Panc1 (cell line): ENCODE measurements at regions not wholly inside any gene's neighbourhood (a gene's known extent, or its start where the extent isn't known, plus 50 kb on each side); places are given as distances from the start of the nearest gene placed in this dataset.

ENCODE experiments used
- ATAC-seq: fragments of 200-7000 bp; cut with Tn5 transposase; 2 replicates; pipeline ENCODE4 v1.9.1; 2020; ENCODE audit warnings: mild to moderate bottlenecking, moderate library complexity
- BruUV-seq: library from RNA; stranded (reverse); fragments of 400-500 nt; replicated peaks from 2 replicates; lab custom pipeline; 2021; lab: Mats Ljungman, UMichigan
- CTCF ChIA-PET: fragments of 300-600 bp; sonication (Branson Sonifier 250); formaldehyde crosslinking; loops from one replicate; lab custom pipeline; 2022; ENCODE audit warnings: antibody characterized with exemption; lab: Charles Lee
- POLR2A ChIA-PET: fragments of 300-600 bp; sonication (Branson Sonifier 250); formaldehyde crosslinking; loops from one replicate; lab custom pipeline; 2022; ENCODE audit warnings: antibody characterized with exemption; lab: Charles Lee
- DNase-seq: peaks from one replicate; pipeline ENCODE4 v3.0.0-alpha.2; 2010; ENCODE audit warnings: low read depth, low spot score
- H3K27ac ChIP-seq: 2 replicates; pipeline ENCODE4 v1.5.1; 2011; ENCODE audit warnings: mild to moderate bottlenecking, low read length, inconsistent platforms
- H3K27me3 ChIP-seq: fragments of 200-500 bp; sonication (Bioruptor generic); 2 replicates; pipeline ENCODE4 v1.6.0; 2014; ENCODE audit warnings: low read length, inconsistent platforms; ENCODE audit not compliant: control insufficient read depth, insufficient read depth
- H3K36me3 ChIP-seq: fragments of 200-500 bp; sonication (Bioruptor generic); 2 replicates; pipeline ENCODE4 v1.5.1; 2014; ENCODE audit warnings: inconsistent platforms, mild to moderate bottlenecking, low read length, moderate library complexity; ENCODE audit not compliant: control insufficient read depth, insufficient read depth
- H3K4me1 ChIP-seq: 2 replicates; pipeline ENCODE4 v1.5.1; 2011; ENCODE audit warnings: inconsistent platforms, mild to moderate bottlenecking, low read length, moderate library complexity; ENCODE audit not compliant: control insufficient read depth, insufficient read depth
- H3K4me3 ChIP-seq, 2 experiments: 2 replicates each; pipeline ENCODE4 v1.5.1; 2011 to 2012; ENCODE audit warnings: low read depth in 2 of 2, low read length in 2 of 2, mild to moderate bottlenecking in 2 of 2, inconsistent platforms in 1 of 2, moderate library complexity in 1 of 2
- H3K9me3 ChIP-seq: fragments of 200-500 bp; sonication (Bioruptor generic); 2 replicates; pipeline ENCODE4 v1.5.1; 2014; ENCODE audit warnings: low read depth, mild to moderate bottlenecking, inconsistent platforms, low read length, moderate library complexity; ENCODE audit not compliant: control insufficient read depth, insufficient read depth
- POLR2AphosphoS5 ChIP-seq: IDR thresholded peaks from 2 replicates; pipeline ENCODE4 v1.6.1; 2012; ENCODE audit warnings: mild to moderate bottlenecking, low read depth, low read length, moderate library complexity
- SIN3A ChIP-seq: IDR thresholded peaks from 2 replicates; pipeline ENCODE4 v1.6.1; 2012; ENCODE audit warnings: low read depth, mild to moderate bottlenecking, low read length, moderate library complexity, borderline replicate concordance; ENCODE audit not compliant: insufficient read depth
- TCF7L2 ChIP-seq: IDR thresholded peaks from 2 replicates; pipeline ENCODE4 v1.6.1; 2011; ENCODE audit warnings: mild to moderate bottlenecking, low read depth, low read length, inconsistent platforms
- in situ Hi-C: cut with HindIII; loops from 2 replicates; pipeline ENCODE4 v1.10.0; 2016; ENCODE audit warnings: low sequenced_read_pairs, low pct_unique_long_range_greater_than_20kb
- intact Hi-C: fragments of 100-400 bp; cut with micrococcal nuclease; formaldehyde crosslinking; loops from one replicate; pipeline ENCODE4 v1.10.0; 2022; ENCODE audit not compliant: unreplicated experiment
- TF ChIP-seq, protein P1 (sequence below), 2 experiments: IDR thresholded peaks; 2 replicates each; pipeline ENCODE4 v1.6.1; 2011 to 2012; ENCODE audit warnings: low read depth in 2 of 2, control low read depth in 1 of 2, low read length in 1 of 2, mild to moderate bottlenecking in 1 of 2, moderate library complexity in 1 of 2; ENCODE audit not compliant: insufficient read depth in 1 of 2
- TF ChIP-seq, protein P2 (sequence below): fragments of 450-650 bp; IDR thresholded peaks from 2 replicates; pipeline ENCODE4 v1.5.1; 2017; ENCODE audit warnings: mild to moderate bottlenecking

DNA sequence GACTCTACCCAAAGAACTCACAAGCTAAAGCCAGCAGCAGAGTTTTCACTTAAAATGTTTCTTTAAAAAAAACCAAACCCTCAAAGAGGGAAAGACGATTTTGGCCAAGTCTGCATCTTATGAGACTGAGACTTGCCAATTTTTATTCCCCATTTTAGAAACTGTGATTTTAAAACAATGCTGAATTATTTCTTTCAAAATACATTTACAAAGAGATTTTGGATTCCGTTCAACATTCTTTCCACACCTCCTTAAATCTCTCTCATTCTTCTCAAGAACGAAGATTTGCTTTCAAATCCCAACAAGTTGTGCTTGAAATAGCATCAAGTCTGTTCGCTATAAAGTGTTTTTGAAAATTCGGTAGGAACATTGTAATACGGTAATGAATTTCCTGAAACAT lies 133.9 kb upstream of the VANGL1 start:
- TF ChIP-seq POLR2AphosphoS5 (no peak), SIN3A (no peak), TCF7L2 (no peak)
- TF ChIP-seq, protein P1, sequence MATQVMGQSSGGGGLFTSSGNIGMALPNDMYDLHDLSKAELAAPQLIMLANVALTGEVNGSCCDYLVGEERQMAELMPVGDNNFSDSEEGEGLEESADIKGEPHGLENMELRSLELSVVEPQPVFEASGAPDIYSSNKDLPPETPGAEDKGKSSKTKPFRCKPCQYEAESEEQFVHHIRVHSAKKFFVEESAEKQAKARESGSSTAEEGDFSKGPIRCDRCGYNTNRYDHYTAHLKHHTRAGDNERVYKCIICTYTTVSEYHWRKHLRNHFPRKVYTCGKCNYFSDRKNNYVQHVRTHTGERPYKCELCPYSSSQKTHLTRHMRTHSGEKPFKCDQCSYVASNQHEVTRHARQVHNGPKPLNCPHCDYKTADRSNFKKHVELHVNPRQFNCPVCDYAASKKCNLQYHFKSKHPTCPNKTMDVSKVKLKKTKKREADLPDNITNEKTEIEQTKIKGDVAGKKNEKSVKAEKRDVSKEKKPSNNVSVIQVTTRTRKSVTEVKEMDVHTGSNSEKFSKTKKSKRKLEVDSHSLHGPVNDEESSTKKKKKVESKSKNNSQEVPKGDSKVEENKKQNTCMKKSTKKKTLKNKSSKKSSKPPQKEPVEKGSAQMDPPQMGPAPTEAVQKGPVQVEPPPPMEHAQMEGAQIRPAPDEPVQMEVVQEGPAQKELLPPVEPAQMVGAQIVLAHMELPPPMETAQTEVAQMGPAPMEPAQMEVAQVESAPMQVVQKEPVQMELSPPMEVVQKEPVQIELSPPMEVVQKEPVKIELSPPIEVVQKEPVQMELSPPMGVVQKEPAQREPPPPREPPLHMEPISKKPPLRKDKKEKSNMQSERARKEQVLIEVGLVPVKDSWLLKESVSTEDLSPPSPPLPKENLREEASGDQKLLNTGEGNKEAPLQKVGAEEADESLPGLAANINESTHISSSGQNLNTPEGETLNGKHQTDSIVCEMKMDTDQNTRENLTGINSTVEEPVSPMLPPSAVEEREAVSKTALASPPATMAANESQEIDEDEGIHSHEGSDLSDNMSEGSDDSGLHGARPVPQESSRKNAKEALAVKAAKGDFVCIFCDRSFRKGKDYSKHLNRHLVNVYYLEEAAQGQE (IDR thresholded peaks at IDR 0.05; ENCODE audit: insufficient read depth in 1 of 2, low read depth in 2 of 2, low read length in 1 of 2): no peak
- TF ChIP-seq, protein P2, sequence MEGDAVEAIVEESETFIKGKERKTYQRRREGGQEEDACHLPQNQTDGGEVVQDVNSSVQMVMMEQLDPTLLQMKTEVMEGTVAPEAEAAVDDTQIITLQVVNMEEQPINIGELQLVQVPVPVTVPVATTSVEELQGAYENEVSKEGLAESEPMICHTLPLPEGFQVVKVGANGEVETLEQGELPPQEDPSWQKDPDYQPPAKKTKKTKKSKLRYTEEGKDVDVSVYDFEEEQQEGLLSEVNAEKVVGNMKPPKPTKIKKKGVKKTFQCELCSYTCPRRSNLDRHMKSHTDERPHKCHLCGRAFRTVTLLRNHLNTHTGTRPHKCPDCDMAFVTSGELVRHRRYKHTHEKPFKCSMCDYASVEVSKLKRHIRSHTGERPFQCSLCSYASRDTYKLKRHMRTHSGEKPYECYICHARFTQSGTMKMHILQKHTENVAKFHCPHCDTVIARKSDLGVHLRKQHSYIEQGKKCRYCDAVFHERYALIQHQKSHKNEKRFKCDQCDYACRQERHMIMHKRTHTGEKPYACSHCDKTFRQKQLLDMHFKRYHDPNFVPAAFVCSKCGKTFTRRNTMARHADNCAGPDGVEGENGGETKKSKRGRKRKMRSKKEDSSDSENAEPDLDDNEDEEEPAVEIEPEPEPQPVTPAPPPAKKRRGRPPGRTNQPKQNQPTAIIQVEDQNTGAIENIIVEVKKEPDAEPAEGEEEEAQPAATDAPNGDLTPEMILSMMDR: no peak
- no peak overlapping the region for H3K27ac ChIP-seq
- no TSS peak for BruUV-seq
- H3K4me3 ChIP-seq: no peak overlapping the region
- in situ Hi-C loops: no loop called here
- H3K4me1 ChIP-seq: no peaks in the 10 kb centered on the region
- CTCF ChIA-PET: no interaction called here
- DNase-seq: no peak
- no peak for ATAC-seq
- H3K9me3 ChIP-seq: no peaks in the 10 kb centered on the region
- POLR2A ChIA-PET: no interaction called here
- no peaks in the 10 kb centered on the region for H3K36me3 ChIP-seq
- H3K27me3 ChIP-seq: no peaks in the 10 kb centered on the region
- intact Hi-C loops: no loop called here

DNA sequence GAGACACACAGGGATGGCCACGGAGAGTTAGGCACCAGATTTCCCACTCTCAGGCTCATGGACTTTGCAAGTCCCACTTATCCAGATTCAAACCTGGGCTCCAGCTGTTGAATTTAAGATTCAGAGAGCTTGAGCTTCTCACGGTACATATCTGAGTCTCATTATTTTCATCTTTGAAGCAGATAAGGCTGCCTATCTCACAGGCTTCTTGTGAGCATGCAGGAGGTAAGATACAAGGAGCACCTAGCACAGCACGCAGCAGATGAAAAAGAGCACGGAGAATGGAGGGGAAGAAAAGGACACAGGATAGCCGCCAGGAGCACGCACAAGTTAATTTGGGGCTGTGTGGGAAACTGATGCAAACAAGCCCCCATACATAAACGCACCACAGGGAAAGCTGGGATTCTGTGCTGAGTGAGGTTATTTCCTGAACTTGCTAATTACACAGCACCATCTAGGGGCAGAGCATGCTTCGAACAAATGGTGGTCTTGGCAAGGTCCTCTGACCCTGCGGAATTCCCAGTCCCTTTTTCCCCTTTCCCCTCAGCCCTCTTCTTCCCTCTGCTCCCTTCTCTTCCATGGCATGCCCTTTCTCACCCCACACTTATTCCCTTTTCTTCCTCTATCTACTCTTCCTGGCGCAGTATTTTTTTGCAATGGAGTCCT lies 134.7 kb upstream of the VANGL1 start:
- TF ChIP-seq, protein P2: peak; percentile 48
- TF ChIP-seq, protein P1 (IDR thresholded peaks at IDR 0.05; ENCODE audit: insufficient read depth in 1 of 2, low read depth in 2 of 2, low read length in 1 of 2): no peak
- Histone ChIP-seq H3K9me3 (no peaks in the 10 kb centered on the region), H3K27ac (no peak overlapping the region), H3K4me3 (no peak overlapping the region), H3K36me3 (no peaks in the 10 kb centered on the region), H3K27me3 (no peaks in the 10 kb centered on the region), H3K4me1 (no peaks in the 10 kb centered on the region)
- POLR2A ChIA-PET: no interaction called here
- DNase-seq (no peak), ATAC-seq (peak; percentile 60; the same call in 1 of the 2 replicates)
- intact Hi-C loops (no loop called here), in situ Hi-C loops (no loop called here)
- no TSS peak for BruUV-seq
- CTCF ChIA-PET: no interaction called here
